Panc1 (cell line): ENCODE measurements at regions not wholly inside any gene's neighbourhood (a gene's known extent, or its start where the extent isn't known, plus 50 kb on each side); places are given as distances from the start of the nearest gene placed in this dataset.

ENCODE experiments used
- CTCF ChIP-seq: fragments of 450-650 bp; IDR thresholded peaks from 2 replicates; pipeline ENCODE4 v1.5.1; 2017; ENCODE audit warnings: mild to moderate bottlenecking
- POLR2AphosphoS5 ChIP-seq: IDR thresholded peaks from 2 replicates; pipeline ENCODE4 v1.6.1; 2012; ENCODE audit warnings: mild to moderate bottlenecking, low read depth, low read length, moderate library complexity
- REST ChIP-seq, 2 experiments: IDR thresholded peaks; 2 replicates each; pipeline ENCODE4 v1.6.1; 2011 to 2012; ENCODE audit warnings: low read depth in 2 of 2, control low read depth in 1 of 2, low read length in 1 of 2, mild to moderate bottlenecking in 1 of 2, moderate library complexity in 1 of 2; ENCODE audit not compliant: insufficient read depth in 1 of 2
- SIN3A ChIP-seq: IDR thresholded peaks from 2 replicates; pipeline ENCODE4 v1.6.1; 2012; ENCODE audit warnings: low read depth, mild to moderate bottlenecking, low read length, moderate library complexity, borderline replicate concordance; ENCODE audit not compliant: insufficient read depth

- no peak for TF ChIP-seq CTCF
- no peak for TF ChIP-seq POLR2AphosphoS5
- TF ChIP-seq REST (IDR thresholded peaks at IDR 0.05; ENCODE audit: insufficient read depth in 1 of 2, low read depth in 2 of 2, low read length in 1 of 2): no peak
- no peak for TF ChIP-seq SIN3A
These were observed 341.8 kb upstream of the CNTNAP2 start for GRCh38 chr7:145774777-145775176.
